Astrocyte of the cerebellum (primary cell): ENCODE measurements at regions not wholly inside any gene's neighbourhood (a gene's known extent, or its start where the extent isn't known, plus 50 kb on each side); places are given as distances from the start of the nearest gene placed in this dataset.

ENCODE experiments used
- DNase-seq: peaks from one replicate; pipeline ENCODE4 v3.0.0-alpha.2; 2011; ENCODE audit warnings: low read depth
- H3K4me3 ChIP-seq: 2 replicates; pipeline ENCODE4 v1.5.1; 2011; ENCODE audit warnings: mild to moderate bottlenecking, low read depth, low read length, moderate library complexity
- CTCF ChIP-seq: IDR thresholded peaks from 2 replicates; pipeline ENCODE4 v1.5.1; 2012; ENCODE audit warnings: low read length, low read depth, moderate library complexity, mild to moderate bottlenecking; ENCODE audit errors: missing control alignments
- in situ Hi-C: cut with HindIII; loops from 2 replicates; pipeline ENCODE4 v1.10.0; 2017; ENCODE audit warnings: low sequenced_read_pairs

GRCh38 chr17:72351884-72352346 lies 231.1 kb downstream of the SOX9 start:
- no peak overlapping the region for H3K4me3 ChIP-seq
- DNase-seq, result no peak
- in situ Hi-C loops, result no loop called here
- TF ChIP-seq CTCF, result no peak

DNA sequence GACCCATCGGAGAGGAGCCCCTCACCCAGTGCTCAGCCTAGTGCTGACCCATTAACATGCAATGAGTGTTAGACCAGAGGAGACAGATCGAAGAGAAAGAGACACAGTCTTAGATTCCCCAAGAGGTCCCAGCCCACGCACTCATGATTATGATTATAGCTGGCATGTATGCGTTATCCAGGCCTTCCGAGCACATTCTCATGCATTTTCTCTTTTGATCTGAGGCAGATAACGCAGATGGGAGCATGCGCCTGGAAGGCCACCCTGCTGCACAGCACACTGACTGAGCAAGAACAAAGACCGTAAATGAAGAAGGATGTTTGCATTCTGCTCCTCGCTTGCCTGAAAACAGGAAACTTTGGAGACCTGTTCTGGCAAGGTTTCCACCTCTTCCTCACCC lies 232.7 kb downstream of the SOX9 start:
- no peak for TF ChIP-seq CTCF
- in situ Hi-C loops, result no loop called here
- no peak for DNase-seq
- H3K4me3 ChIP-seq, result no peak overlapping the region

DNA sequence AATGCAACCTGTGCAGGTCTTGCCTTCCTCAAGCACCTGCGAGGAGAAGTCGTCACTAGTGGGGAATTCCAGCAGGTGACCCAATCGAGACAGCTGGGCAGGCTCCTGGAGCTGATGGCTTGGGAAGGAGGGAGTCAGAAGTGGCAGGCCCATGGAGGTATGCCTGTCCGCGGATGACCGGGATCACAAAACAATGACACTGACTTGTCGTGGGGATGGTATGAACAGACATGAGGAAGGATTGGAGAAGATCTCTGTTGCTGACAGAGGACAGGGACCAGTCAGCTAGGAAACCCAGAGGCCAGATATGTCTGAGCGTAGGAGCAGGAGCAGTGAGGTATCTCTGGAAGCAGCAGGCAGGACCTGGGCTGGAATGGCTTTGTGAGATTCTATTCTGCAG lies 233.3 kb downstream of the SOX9 start:
- no peak for DNase-seq
- in situ Hi-C loops, result no loop called here
- TF ChIP-seq CTCF, result no peak
- H3K4me3 ChIP-seq, result no peak overlapping the region

DNA sequence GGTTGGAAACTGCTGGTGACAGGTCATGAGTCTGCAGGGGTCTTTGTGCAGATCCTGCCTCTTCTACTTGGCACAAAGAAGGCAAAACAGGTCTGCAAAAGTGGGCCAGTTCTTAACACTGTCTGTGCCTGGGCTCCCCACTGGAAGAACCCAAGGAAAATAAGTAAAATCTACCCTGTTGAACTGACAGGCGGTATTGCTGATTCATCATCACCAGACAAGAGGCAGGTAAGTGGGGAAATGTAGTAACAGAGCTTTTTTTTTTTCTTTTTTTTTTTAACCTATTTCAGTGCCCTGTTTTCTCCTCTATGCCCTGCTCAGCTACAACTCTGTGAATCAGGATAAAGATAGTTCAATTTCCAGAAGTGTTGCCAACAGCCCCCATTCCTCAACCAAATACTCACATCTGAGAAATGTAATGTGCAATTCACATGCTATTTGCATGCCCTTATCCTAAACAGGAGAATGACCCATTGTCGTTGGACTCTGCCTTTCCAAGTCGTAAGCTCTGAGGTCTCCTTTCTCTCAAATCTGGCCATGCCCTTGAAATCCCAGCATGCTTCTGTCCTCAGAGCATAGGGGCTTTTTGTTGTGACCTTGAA lies 237.0 kb downstream of the SOX9 start:
- TF ChIP-seq CTCF, result no peak
- in situ Hi-C loops, result no loop called here

DNA sequence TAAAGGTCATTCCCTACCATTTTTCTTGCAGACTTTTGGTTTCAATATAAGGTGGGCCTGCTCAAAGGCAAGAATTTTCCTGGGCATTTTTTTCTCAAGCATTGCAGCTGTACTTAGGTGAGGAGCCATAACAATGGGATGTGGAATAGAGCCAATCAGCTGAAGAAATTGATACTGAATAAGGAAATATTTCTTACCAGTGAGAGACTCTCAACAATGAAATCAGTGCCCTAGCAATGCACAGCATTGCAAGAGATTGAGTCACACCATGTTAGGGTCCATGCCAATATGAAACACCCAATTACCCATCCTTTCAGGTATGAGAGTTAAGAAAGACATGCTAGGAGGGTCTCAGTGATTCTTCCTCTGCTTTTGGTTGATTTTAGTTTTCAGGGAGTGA lies 237.6 kb downstream of the SOX9 start:
- peak; percentile 60 for DNase-seq
- in situ Hi-C loops, result no loop called here
- no peak for TF ChIP-seq CTCF
- no peak overlapping the region for H3K4me3 ChIP-seq

More for the DNA sequence above, 237.0 kb downstream of the SOX9 start:
- H3K4me3 ChIP-seq, result no peak overlapping the region
- no peak for DNase-seq

DNA sequence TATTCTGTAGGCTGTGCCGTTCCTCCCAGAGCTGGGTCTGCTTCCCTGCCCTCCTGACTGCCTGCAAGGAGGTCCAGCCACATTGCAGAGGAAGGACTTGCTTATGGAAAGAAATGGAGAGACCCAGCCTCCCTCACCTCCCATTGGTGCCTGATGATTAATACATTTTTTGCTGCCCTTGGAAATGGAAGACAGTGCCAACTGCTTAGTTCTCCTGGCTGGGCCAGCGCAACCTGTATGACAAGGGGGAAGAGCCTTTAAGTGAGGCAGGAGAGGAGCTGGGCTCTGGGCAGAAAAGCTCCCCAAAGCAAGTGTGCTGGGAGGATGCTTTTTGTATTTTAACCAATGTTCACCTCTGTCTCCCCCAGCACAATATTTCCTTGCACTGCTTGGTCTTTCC lies 238.5 kb downstream of the SOX9 start:
- in situ Hi-C loops, result no loop called here
- no peak for DNase-seq
- TF ChIP-seq CTCF, result no peak
- H3K4me3 ChIP-seq, result no peak overlapping the region
